H1 (cell line): ENCODE measurements at regions not wholly inside any gene's neighbourhood (a gene's known extent, or its start where the extent isn't known, plus 50 kb on each side); places are given as distances from the start of the nearest gene placed in this dataset.

Source experiments
- CTCF ChIA-PET: fragments of 300-600 bp; sonication (Branson Sonifier 250); formaldehyde crosslinking; loops from one replicate; lab custom pipeline; 2021; ENCODE audit not compliant: partially characterized antibody; lab: Charles Lee
- POLR2A ChIA-PET: fragments of 300-600 bp; sonication (Branson Sonifier 250); formaldehyde crosslinking; loops from one replicate; lab custom pipeline; 2021; ENCODE audit warnings: inconsistent platforms; ENCODE audit not compliant: partially characterized antibody; lab: Charles Lee
- DNase-seq, 2 experiments: peaks; one replicate each; pipeline versions ENCODE4 v3.0.0 to v3.0.0-alpha.2; 2010 to 2022; ENCODE audit warnings: low spot score in 2 of 2, low read depth in 1 of 2, mixed read lengths in 1 of 2
- FAIRE-seq: peaks from 2 replicates; lab custom pipeline; 2011; peaks lifted over from hg19 to GRCh38; lab: Jason Lieb, UNC
- H2AFZ ChIP-seq: 2 replicates; pipeline ENCODE4 v1.8.1; 2012; ENCODE audit warnings: low read length, inconsistent platforms
- H2AK5ac ChIP-seq: 2 replicates; pipeline ENCODE4 v1.6.1; 2013; ENCODE audit warnings: low read depth, low read length
- H2BK120ac ChIP-seq: replicated peaks from 2 replicates; pipeline ENCODE3; 2013; ENCODE audit warnings: low read depth, low read length, inconsistent platforms
- H2BK12ac ChIP-seq: 2 replicates; pipeline ENCODE4 v1.6.1; 2013; ENCODE audit warnings: low read depth, low read length
- H2BK15ac ChIP-seq: 2 replicates; pipeline ENCODE4 v1.6.1; 2013; ENCODE audit warnings: low read length
- H2BK20ac ChIP-seq: 2 replicates; pipeline ENCODE4 v1.6.1; 2013; ENCODE audit warnings: low read length
- H2BK5ac ChIP-seq: 2 replicates; pipeline ENCODE4 v1.6.1; 2013; ENCODE audit warnings: low read depth, low read length
- H3K14ac ChIP-seq: 2 replicates; pipeline ENCODE4 v1.6.1; 2013; ENCODE audit warnings: inconsistent platforms; ENCODE audit not compliant: insufficient read length
- H3K18ac ChIP-seq: 2 replicates; pipeline ENCODE4 v1.6.1; 2013; ENCODE audit warnings: low read length; ENCODE audit errors: extremely low read depth
- H3K23ac ChIP-seq: 2 replicates; pipeline ENCODE4 v1.6.1; 2013; ENCODE audit warnings: inconsistent platforms; ENCODE audit not compliant: insufficient read length
- H3K23me2 ChIP-seq: 2 replicates; pipeline ENCODE4 v1.6.1; 2013; ENCODE audit warnings: low read depth, low read length
- H3K27ac ChIP-seq: 2 replicates; pipeline ENCODE4 v1.6.1; 2011; ENCODE audit warnings: low read depth, low read length, inconsistent platforms
- H3K27me3 ChIP-seq, 4 experiments: replicated peaks in 1 of 4; 1 replicate in 1 of 4; 2 replicates in 3 of 4; pipeline versions ENCODE4 v1.6.1 to v1.8.1; 2011 to 2013; ENCODE audit warnings: low read length in 3 of 4, mild to moderate bottlenecking in 3 of 4, inconsistent platforms in 2 of 4, mixed read lengths in 2 of 4, moderate library complexity in 1 of 4; ENCODE audit not compliant: control insufficient read depth in 3 of 4, insufficient read depth in 3 of 4; ENCODE audit errors: extremely low read depth in 1 of 4
- H3K36me3 ChIP-seq, 4 experiments: 2 replicates each; pipeline versions ENCODE4 v1.6.1 to v1.8.1; 2011 to 2013; ENCODE audit warnings: mild to moderate bottlenecking in 4 of 4, low read length in 3 of 4, moderate library complexity in 2 of 4, control low read depth in 1 of 4, inconsistent platforms in 1 of 4; ENCODE audit not compliant: insufficient read depth in 4 of 4, control insufficient read depth in 2 of 4
- H3K4ac ChIP-seq: replicated peaks from 2 replicates; pipeline ENCODE3; 2013; ENCODE audit warnings: low read length, low read depth, mixed read lengths, inconsistent platforms; ENCODE audit not compliant: insufficient read length
- H3K4me1 ChIP-seq, 4 experiments: replicated peaks in 1 of 4; 1 replicate in 1 of 4; 2 replicates in 3 of 4; pipeline versions ENCODE4 v1.6.1 to v1.8.1; 2011 to 2013; ENCODE audit warnings: low read length in 3 of 4, inconsistent platforms in 2 of 4, mixed read lengths in 1 of 4; ENCODE audit not compliant: insufficient read depth in 4 of 4, control insufficient read depth in 3 of 4
- H3K4me2 ChIP-seq, 2 experiments: 2 replicates each; pipeline versions ENCODE4 v1.6.1 to v1.8.1; 2011 to 2013; ENCODE audit warnings: low read depth in 2 of 2, low read length in 2 of 2, control low read depth in 1 of 2, inconsistent platforms in 1 of 2, mild to moderate bottlenecking in 1 of 2; ENCODE audit not compliant: insufficient read depth in 1 of 2
- H3K4me3 ChIP-seq, 4 experiments: fragments of 200-600, 300-600 bp in 1 of 4; sonication (generic), shearing (Covaris generic), sonication (Bioruptor Twin) in 1 of 4; 2 replicates each; pipeline versions ENCODE4 v1.5.1 to v1.8.1; 2011 to 2016; ENCODE audit warnings: low read length in 4 of 4, low read depth in 3 of 4, control low read depth in 2 of 4, inconsistent platforms in 2 of 4, mild to moderate bottlenecking in 2 of 4, mixed read lengths in 1 of 4, moderate library complexity in 1 of 4; ENCODE audit not compliant: insufficient read depth in 2 of 4; ENCODE audit errors: extremely low read depth in 1 of 4
- H3K56ac ChIP-seq: replicated peaks from 2 replicates; pipeline ENCODE3; 2013; ENCODE audit warnings: low read depth, mild to moderate bottlenecking, mixed read lengths, low read length, inconsistent platforms; ENCODE audit not compliant: insufficient read length
- H3K79me1 ChIP-seq: 2 replicates; pipeline ENCODE4 v1.6.1; 2013; ENCODE audit warnings: low read depth, low read length, control low read depth
- H3K79me2 ChIP-seq, 2 experiments: 2 replicates each; pipeline versions ENCODE4 v1.6.1 to v1.8.1; 2012 to 2013; ENCODE audit warnings: low read length in 2 of 2, mild to moderate bottlenecking in 2 of 2, inconsistent platforms in 1 of 2; ENCODE audit not compliant: insufficient read depth in 2 of 2, control insufficient read depth in 1 of 2
- H3K9ac ChIP-seq, 4 experiments: replicated peaks in 1 of 4; 1 replicate in 1 of 4; 2 replicates in 3 of 4; pipeline versions ENCODE4 v1.6.1 to v1.8.1; 2011 to 2013; ENCODE audit warnings: low read depth in 3 of 4, low read length in 3 of 4, control low read depth in 2 of 4, mild to moderate bottlenecking in 2 of 4, moderate library complexity in 2 of 4, inconsistent platforms in 1 of 4; ENCODE audit errors: extremely low read depth in 1 of 4
- H3K9me3 ChIP-seq, 2 experiments: 2 replicates each; pipeline versions ENCODE4 v1.6.1 to v1.8.1; 2012 to 2013; ENCODE audit warnings: mild to moderate bottlenecking in 2 of 2, moderate library complexity in 2 of 2, control low read depth in 1 of 2, inconsistent platforms in 1 of 2, low read depth in 1 of 2, low read length in 1 of 2, mixed read lengths in 1 of 2; ENCODE audit not compliant: insufficient read depth in 2 of 2
- H4K20me1 ChIP-seq, 2 experiments: replicated peaks in 1 of 2; 2 replicates each; pipeline versions ENCODE3 to v1.8.1; 2011 to 2013; ENCODE audit warnings: inconsistent platforms in 2 of 2, low read length in 2 of 2, mild to moderate bottlenecking in 1 of 2; ENCODE audit not compliant: insufficient read depth in 2 of 2, control insufficient read depth in 1 of 2
- H4K5ac ChIP-seq: 2 replicates; pipeline ENCODE4 v1.6.1; 2013; ENCODE audit warnings: low read length, low read depth, mixed read lengths, inconsistent platforms; ENCODE audit not compliant: insufficient read length
- H4K8ac ChIP-seq: 2 replicates; pipeline ENCODE4 v1.8.0; 2013; ENCODE audit warnings: mild to moderate bottlenecking, moderate library complexity, low read length, inconsistent platforms; ENCODE audit not compliant: insufficient read depth; ENCODE audit errors: extremely low read depth
- H4K91ac ChIP-seq: replicated peaks from 2 replicates; pipeline ENCODE3; 2013; ENCODE audit warnings: low read length, mixed read lengths, inconsistent platforms; ENCODE audit not compliant: insufficient read length
- ASH2L ChIP-seq: fragments of 200-600, 300-600 bp; sonication (generic); IDR thresholded peaks from one replicate; pipeline ENCODE4 v1.7.1; 2017; ENCODE audit warnings: low read length
- CBX5 ChIP-seq: fragments of 300-800, 300-1000 bp; sonication (generic); IDR thresholded peaks from 2 replicates; pipeline ENCODE4 v1.7.1; 2016; ENCODE audit warnings: antibody characterized with exemption, low read length, low read depth
- CBX8 ChIP-seq: fragments of 300-800, 300-1000 bp; sonication (generic); IDR thresholded peaks from 2 replicates; pipeline ENCODE4 v1.7.1; 2016; ENCODE audit warnings: low read depth, low read length, borderline replicate concordance
- CEBPB ChIP-seq: IDR thresholded peaks from 2 replicates; pipeline ENCODE4 v1.6.1; 2012; ENCODE audit warnings: low read depth, low read length
- CTBP2 ChIP-seq: IDR thresholded peaks from 2 replicates; pipeline ENCODE4 v1.7.0; 2011; ENCODE audit warnings: borderline replicate concordance, mild to moderate bottlenecking, moderate library complexity, mixed read lengths, low read length; ENCODE audit not compliant: insufficient read depth, insufficient read length
- HDAC6 ChIP-seq: IDR thresholded peaks from one replicate; pipeline ENCODE4 v1.7.1; 2012; ENCODE audit warnings: low read depth, mild to moderate bottlenecking, inconsistent platforms, low read length, moderate library complexity
- KDM5A ChIP-seq: fragments of 200-600 bp; IDR thresholded peaks from 2 replicates; pipeline ENCODE4 v1.7.1; 2012; ENCODE audit warnings: mild to moderate bottlenecking, low read length, inconsistent platforms, mixed read lengths
- NRF1 ChIP-seq: IDR thresholded peaks from 2 replicates; pipeline ENCODE4 v1.6.1; 2011; ENCODE audit warnings: mild to moderate bottlenecking, low read depth, low read length, improper control_type of control experiment
- POLR2A ChIP-seq, 2 experiments: IDR thresholded peaks; 1 replicate in 1 of 2; 2 replicates in 1 of 2; pipeline ENCODE4 v1.6.1; 2011; ENCODE audit warnings: low read depth in 2 of 2, low read length in 2 of 2, mild to moderate bottlenecking in 2 of 2; ENCODE audit errors: control extremely low read depth in 1 of 2
- RFX5 ChIP-seq: IDR thresholded peaks from 2 replicates; pipeline ENCODE4 v1.6.1; 2011; ENCODE audit warnings: low read depth, low read length, improper control_type of control experiment, borderline replicate concordance
- SP2 ChIP-seq: IDR thresholded peaks from 2 replicates; pipeline ENCODE4 v1.6.1; 2012; ENCODE audit warnings: mild to moderate bottlenecking, low read length, inconsistent platforms
- SRF ChIP-seq: IDR thresholded peaks from 2 replicates; pipeline ENCODE4 v1.6.1; 2011; ENCODE audit warnings: mild to moderate bottlenecking, low read depth, low read length, moderate library complexity
- SUZ12 ChIP-seq: fragments of 200-600 bp; sonication (generic); IDR thresholded peaks from 2 replicates; pipeline ENCODE4 v1.6.1; 2012; ENCODE audit warnings: mild to moderate bottlenecking, inconsistent platforms, low read length, moderate library complexity, mixed read lengths
- TBP ChIP-seq: IDR thresholded peaks from 2 replicates; pipeline ENCODE4 v1.6.1; 2011; ENCODE audit warnings: low read depth, low read length, improper control_type of control experiment
- TCF12 ChIP-seq: IDR thresholded peaks from 2 replicates; pipeline ENCODE4 v1.6.1; 2011; ENCODE audit warnings: low read depth, mild to moderate bottlenecking, low read length
- WGBS, 2 experiments: shearing (Covaris generic) in 1 of 2; methylation state at CpG; one replicate each; pipeline versions ENCODE4 v1.1.6 to v1.1.7; 2013 to 2015; ENCODE audit warnings: low lambda C conversion rate in 2 of 2, mixed read lengths in 2 of 2, inconsistent platforms in 1 of 2, low coverage in 1 of 2, missing lambda C conversion rate in 1 of 2; ENCODE audit not compliant: insufficient replicate concordance in 2 of 2, insufficient coverage in 1 of 2, insufficient read length in 1 of 2; ENCODE audit errors: extremely low coverage in 1 of 2, missing lambda C conversion rate in 1 of 2; 5-methylcytosine and 5-hydroxymethylcytosine counted together

- POLR2A ChIA-PET, result no interaction called here
- no peak overlapping the region for H3K27ac ChIP-seq
- no peak overlapping the region for H2BK5ac ChIP-seq
- H4K20me1 ChIP-seq, result no peaks in the 10 kb centered on the region
- H2BK15ac ChIP-seq, result no peak overlapping the region
- H2AFZ ChIP-seq, result no peak overlapping the region
- H2AK5ac ChIP-seq, result no peak overlapping the region
- H3K4me2 ChIP-seq, result no peak overlapping the region
- H3K4me3 ChIP-seq, result no peak overlapping the region
- H3K23ac ChIP-seq, result no peak overlapping the region
- no peak overlapping the region for H3K18ac ChIP-seq
- no peaks in the 10 kb centered on the region for H3K36me3 ChIP-seq
- H4K8ac ChIP-seq, result no peak overlapping the region
- no peak overlapping the region for H2BK12ac ChIP-seq
- CTCF ChIA-PET, result no interaction called here
- H3K56ac ChIP-seq, result no peak overlapping the region
- no peak overlapping the region for H2BK120ac ChIP-seq
- H2BK20ac ChIP-seq, result no peak overlapping the region
- WGBS, 2 experiments, result 94% methylated on average over 1 of the region's 1 CpG; no CpG with 5 or more reads in 1 of the 2 experiments
- H4K91ac ChIP-seq, result no peak overlapping the region
- H3K14ac ChIP-seq, result no peak overlapping the region
- H3K27me3 ChIP-seq, result peaks cover 0 to 1% (median 0%) of the 10 kb centered on the region in 4 experiments; a peak in 1 of 7 replicates
- TF ChIP-seq CBX8 (no peak), TCF12 (no peak), CBX5 (no peak), TBP (no peak), POLR2A (IDR thresholded peaks at IDR 0.05; ENCODE audit: control extremely low read depth in 1 of 2, low read depth in 2 of 2, low read length in 2 of 2) (no peak), CTBP2 (no peak), RFX5 (no peak), ASH2L (no peak), NRF1 (no peak), HDAC6 (no peak), SUZ12 (no peak), SP2 (no peak), KDM5A (no peak), CEBPB (no peak), SRF (no peak)
- H3K9me3 ChIP-seq, result no peaks in the 10 kb centered on the region
- H3K79me1 ChIP-seq, result no peaks in the 10 kb centered on the region
- FAIRE-seq (no peak), DNase-seq (no peak)
- no peaks in the 10 kb centered on the region for H3K23me2 ChIP-seq
- H3K4ac ChIP-seq, result no peak overlapping the region
- no peaks in the 10 kb centered on the region for H3K4me1 ChIP-seq
- no peak overlapping the region for H3K9ac ChIP-seq
- H4K5ac ChIP-seq, result no peak overlapping the region
- H3K79me2 ChIP-seq, result no peaks in the 10 kb centered on the region
Measured at GRCh38 chr3:70570584-70570983, 258.1 kb upstream of the MDFIC2 start.
